ENCODE measurements at regions not wholly inside any gene's neighbourhood (a gene's known extent, or its start where the extent isn't known, plus 50 kb on each side); places are given as distances from the start of the nearest gene placed in this dataset.

GRCh38 chr22:49156662-49157285, 670.9 kb downstream of the BRD1 start:
- Histone ChIP-seq H3K27ac (no peak overlapping the region), H3K4me3 (no peak overlapping the region), H3K36me3 (no peaks in the 10 kb centered on the region), H3K27me3 (peaks cover 0 to 54% (median 24%) of the 10 kb centered on the region in 3 donors), H3K9me3 (no peaks in the 10 kb centered on the region), H3K4me1 (no peaks in the 10 kb centered on the region)
- DNase-seq = no peak
- 31 to 64% methylated on average over 17 of the region's 17 CpGs for WGBS, 2 donors
- intact Hi-C loops (cut with DNase I) = no loop called here
- no peak for TF ChIP-seq POLR2A (IDR thresholded peaks at IDR 0.05)
- TF ChIP-seq CTCF (IDR thresholded peaks at IDR 0.05) = no peak
- TF ChIP-seq EP300 (IDR thresholded peaks at IDR 0.05) = no peak
- TF ChIP-seq POLR2AphosphoS5 (IDR thresholded peaks at IDR 0.05) = no peak

GRCh38 chr22:49155770-49156580, 671.7 kb downstream of the BRD1 start:
- Histone ChIP-seq H3K4me3 (no peak overlapping the region), H3K36me3 (no peaks in the 10 kb centered on the region), H3K27me3 (peaks cover 0 to 59% (median 19%) of the 10 kb centered on the region in 3 donors), H3K9me3 (no peaks in the 10 kb centered on the region), H3K27ac (no peak overlapping the region), H3K4me1 (no peaks in the 10 kb centered on the region)
- intact Hi-C loops (cut with DNase I) = no loop called here
- TF ChIP-seq CTCF (IDR thresholded peaks at IDR 0.05) (no peak), POLR2A (IDR thresholded peaks at IDR 0.05) (no peak), EP300 (IDR thresholded peaks at IDR 0.05) (no peak), POLR2AphosphoS5 (IDR thresholded peaks at IDR 0.05) (no peak)
- 36 to 64% methylated on average over 23 to 24 of the region's 24 CpGs for WGBS, 2 donors
- no peak for DNase-seq

GRCh38 chr22:49155039-49155769, 672.5 kb downstream of the BRD1 start:
- TF ChIP-seq EP300 (IDR thresholded peaks at IDR 0.05) (no peak), POLR2AphosphoS5 (IDR thresholded peaks at IDR 0.05) (no peak), POLR2A (IDR thresholded peaks at IDR 0.05) (no peak), CTCF (IDR thresholded peaks at IDR 0.05) (no peak)
- Histone ChIP-seq H3K36me3 (no peaks in the 10 kb centered on the region), H3K4me3 (no peak overlapping the region), H3K27ac (no peak overlapping the region), H3K4me1 (no peaks in the 10 kb centered on the region), H3K27me3 (peaks cover 0 to 58% (median 12%) of the 10 kb centered on the region in 3 donors), H3K9me3 (no peaks in the 10 kb centered on the region)
- 72 to 83% methylated on average over 27 of the region's 27 CpGs for WGBS, 2 donors
- intact Hi-C loops (cut with DNase I) = no loop called here
- DNase-seq = no peak

- Histone ChIP-seq H3K27me3 (peaks cover 0 to 52% (median 4%) of the 10 kb centered on the region in 3 donors), H3K4me1 (no peaks in the 10 kb centered on the region), H3K9me3 (no peaks in the 10 kb centered on the region), H3K36me3 (no peaks in the 10 kb centered on the region), H3K4me3 (no peak overlapping the region), H3K27ac (no peak overlapping the region)
- intact Hi-C loops (cut with DNase I) = no loop called here
- no peak for TF ChIP-seq EP300 (IDR thresholded peaks at IDR 0.05)
- no peak for TF ChIP-seq CTCF (IDR thresholded peaks at IDR 0.05)
- TF ChIP-seq POLR2A (IDR thresholded peaks at IDR 0.05) = no peak
- TF ChIP-seq POLR2AphosphoS5 (IDR thresholded peaks at IDR 0.05) = no peak
- no peak for DNase-seq
- WGBS, 2 donors = 72 to 85% methylated on average over 18 of the region's 18 CpGs
Measured at GRCh38 chr22:49154433-49154832, 673.2 kb downstream of the BRD1 start.
